Activated T-cell treated with anti-CD3 and anti-CD28 coated beads, Interleukin-2, amount 50 U/mL, for 24 hours (primary cell): ENCODE measurements at regions not wholly inside any gene's neighbourhood (a gene's known extent, or its start where the extent isn't known, plus 50 kb on each side); places are given as distances from the start of the nearest gene placed in this dataset.

Source experiments
- DNase-seq: peaks from one replicate; pipeline ENCODE4 v3.0.0-alpha.2; 2020
- H3K27ac Mint-ChIP-seq: 2 replicates; pipeline ENCODE4 v1.8.0; 2020; ENCODE audit warnings: mild to moderate bottlenecking, mixed read lengths
- H3K27me3 Mint-ChIP-seq: 2 replicates; pipeline ENCODE4 v1.8.0; 2020; ENCODE audit warnings: mixed read lengths
- H3K36me3 Mint-ChIP-seq: 2 replicates; pipeline ENCODE4 v1.8.0; 2020; ENCODE audit warnings: low read depth, mixed read lengths
- H3K4me1 Mint-ChIP-seq: 2 replicates; pipeline ENCODE4 v1.8.0; 2020; ENCODE audit warnings: low read depth, mixed read lengths
- H3K4me3 Mint-ChIP-seq: 2 replicates; pipeline ENCODE4 v1.8.0; 2020; ENCODE audit warnings: mild to moderate bottlenecking, moderate library complexity, mixed read lengths
- H3K9me3 Mint-ChIP-seq: 2 replicates; pipeline ENCODE4 v1.8.0; 2020; ENCODE audit warnings: mixed read lengths

GRCh38 chr16:79769270-79769927 is 168.9 kb upstream of the MAF start:
- no peak overlapping the region for H3K27ac Mint-ChIP-seq
- H3K27me3 Mint-ChIP-seq, result peaks cover 33% of the 10 kb centered on the region
- peak overlapping the region; percentile 80 for H3K4me3 Mint-ChIP-seq
- DNase-seq, result no peak
- no peaks in the 10 kb centered on the region for H3K36me3 Mint-ChIP-seq
- H3K9me3 Mint-ChIP-seq, result no peaks in the 10 kb centered on the region
- H3K4me1 Mint-ChIP-seq, result peaks cover 11% of the 10 kb centered on the region

- Mint-ChIP-seq H3K27me3 (peaks cover 33% of the 10 kb centered on the region), H3K36me3 (no peaks in the 10 kb centered on the region), H3K4me1 (peaks cover 11% of the 10 kb centered on the region), H3K27ac (no peak overlapping the region), H3K9me3 (no peaks in the 10 kb centered on the region), H3K4me3 (no peak overlapping the region)
- no peak for DNase-seq
These were observed 167.9 kb upstream of the MAF start for GRCh38 chr16:79768276-79768970.

- Mint-ChIP-seq H3K27ac (no peak overlapping the region), H3K36me3 (no peaks in the 10 kb centered on the region)
These were observed 167.1 kb upstream of the MAF start for GRCh38 chr16:79767421-79768275.

DNA sequence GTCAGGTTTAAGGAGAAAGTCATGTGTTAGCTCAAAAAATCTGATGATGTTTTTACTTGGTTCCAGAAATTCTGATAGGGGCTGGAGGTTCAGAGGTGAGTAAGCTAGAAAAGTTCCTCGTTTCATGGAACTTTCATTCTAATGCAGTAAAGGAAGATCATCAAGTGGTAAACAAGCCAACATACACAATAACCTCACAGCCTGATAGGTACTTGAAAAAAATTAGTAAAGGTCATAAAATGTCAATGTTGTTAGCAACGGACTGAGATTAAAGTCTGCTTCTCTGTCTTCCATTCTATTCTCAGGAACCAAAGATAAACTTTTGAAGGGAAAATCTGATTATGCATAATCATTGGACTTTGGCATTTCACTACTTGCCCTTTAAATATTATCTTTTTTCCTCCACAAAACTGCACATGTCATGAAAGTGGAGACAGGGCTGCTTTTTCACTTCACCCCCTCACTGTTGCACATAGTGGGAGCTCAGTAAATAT is 165.4 kb upstream of the MAF start:
- no peak for DNase-seq
- Mint-ChIP-seq H3K4me1 (peaks cover 8% of the 10 kb centered on the region), H3K4me3 (no peak overlapping the region), H3K27me3 (peaks cover 21% of the 10 kb centered on the region), H3K9me3 (no peaks in the 10 kb centered on the region), H3K27ac (no peak overlapping the region), H3K36me3 (no peaks in the 10 kb centered on the region)

More at GRCh38 chr16:79767421-79768275, 167.1 kb upstream of the MAF start:
- no peak for DNase-seq
- Mint-ChIP-seq H3K4me1 (peaks cover 11% of the 10 kb centered on the region), H3K9me3 (no peaks in the 10 kb centered on the region), H3K4me3 (no peak overlapping the region), H3K27me3 (peaks cover 37% of the 10 kb centered on the region)

- H3K4me3 Mint-ChIP-seq, result no peak overlapping the region
- H3K9me3 Mint-ChIP-seq, result no peaks in the 10 kb centered on the region
These were observed 164.9 kb upstream of the MAF start for GRCh38 chr16:79765431-79765830.

GRCh38 chr16:79764415-79765110 is 164.0 kb upstream of the MAF start:
- Mint-ChIP-seq H3K4me3 (no peak overlapping the region), H3K27ac (no peak overlapping the region), H3K4me1 (no peaks in the 10 kb centered on the region), H3K36me3 (no peaks in the 10 kb centered on the region), H3K9me3 (no peaks in the 10 kb centered on the region), H3K27me3 (peaks cover 11% of the 10 kb centered on the region)
- DNase-seq, result no peak

More at GRCh38 chr16:79765431-79765830, 164.9 kb upstream of the MAF start:
- Mint-ChIP-seq H3K4me1 (peaks cover 3% of the 10 kb centered on the region), H3K27me3 (peaks cover 16% of the 10 kb centered on the region), H3K36me3 (no peaks in the 10 kb centered on the region), H3K27ac (no peak overlapping the region)
- DNase-seq, result no peak

GRCh38 chr16:79762217-79762616 is 161.7 kb upstream of the MAF start:
- Mint-ChIP-seq H3K4me1 (peaks cover 9% of the 10 kb centered on the region), H3K4me3 (no peak overlapping the region), H3K9me3 (no peaks in the 10 kb centered on the region), H3K27ac (no peak overlapping the region), H3K36me3 (no peaks in the 10 kb centered on the region), H3K27me3 (peaks cover 13% of the 10 kb centered on the region)
- DNase-seq, result no peak

GRCh38 chr16:79758615-79759346 is 158.2 kb upstream of the MAF start:
- Mint-ChIP-seq H3K4me1 (peaks cover 26% of the 10 kb centered on the region), H3K27me3 (peaks cover 23% of the 10 kb centered on the region)

DNA sequence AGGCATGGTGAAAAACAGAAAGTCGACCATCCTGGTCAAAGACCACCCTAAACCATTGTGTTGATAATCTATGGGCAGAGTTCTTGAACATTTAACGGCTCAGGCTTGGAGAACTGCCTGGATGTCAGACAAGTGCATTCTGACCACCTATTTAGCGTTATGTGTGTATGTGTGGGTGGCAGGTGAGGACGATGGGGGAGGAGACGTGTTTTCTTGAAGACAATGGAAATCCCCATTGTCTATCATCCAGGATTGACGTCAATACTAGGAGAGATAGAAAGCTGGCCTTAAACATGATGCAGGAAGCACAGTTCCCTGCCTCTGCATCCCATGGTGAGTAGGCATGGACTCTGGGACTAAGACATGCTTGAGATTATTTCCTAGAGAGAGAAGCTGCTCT is 157.4 kb upstream of the MAF start:
- Mint-ChIP-seq H3K36me3 (no peaks in the 10 kb centered on the region), H3K4me3 (no peak overlapping the region), H3K4me1 (peaks cover 26% of the 10 kb centered on the region), H3K27ac (no peak overlapping the region), H3K27me3 (peaks cover 25% of the 10 kb centered on the region), H3K9me3 (no peaks in the 10 kb centered on the region)
- DNase-seq, result no peak

More at GRCh38 chr16:79758615-79759346, 158.2 kb upstream of the MAF start:
- Mint-ChIP-seq H3K9me3 (no peaks in the 10 kb centered on the region), H3K4me3 (no peak overlapping the region), H3K36me3 (no peaks in the 10 kb centered on the region), H3K27ac (no peak overlapping the region)
- DNase-seq, result no peak

GRCh38 chr16:79757163-79757562 is 156.6 kb upstream of the MAF start:
- Mint-ChIP-seq H3K4me1 (peaks cover 26% of the 10 kb centered on the region), H3K9me3 (no peaks in the 10 kb centered on the region), H3K36me3 (no peaks in the 10 kb centered on the region), H3K4me3 (no peak overlapping the region), H3K27ac (no peak overlapping the region), H3K27me3 (peaks cover 26% of the 10 kb centered on the region)
- no peak for DNase-seq

GRCh38 chr16:79756571-79756970 is 156.0 kb upstream of the MAF start:
- Mint-ChIP-seq H3K36me3 (no peaks in the 10 kb centered on the region), H3K9me3 (no peaks in the 10 kb centered on the region), H3K4me1 (peaks cover 26% of the 10 kb centered on the region), H3K4me3 (no peak overlapping the region), H3K27me3 (peaks cover 26% of the 10 kb centered on the region), H3K27ac (no peak overlapping the region)
- no peak for DNase-seq

DNA sequence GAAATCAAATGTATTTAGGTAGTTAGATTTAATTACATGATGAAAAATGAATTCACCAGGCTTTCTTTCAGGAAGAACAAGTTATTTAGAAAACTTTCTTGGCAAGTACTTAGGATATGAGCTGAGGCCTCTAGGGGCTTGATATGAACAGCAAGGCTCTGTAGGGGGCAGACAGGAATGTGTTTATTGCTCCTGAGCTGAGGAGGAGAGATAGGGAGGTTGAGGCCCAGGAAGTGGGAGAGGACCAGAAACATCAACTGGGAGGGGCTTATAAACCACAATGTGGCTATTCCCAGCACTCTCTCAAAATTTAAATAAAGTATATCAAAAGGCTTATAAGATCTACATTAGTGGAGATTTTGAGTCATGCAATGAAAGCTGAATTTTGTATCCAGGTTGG is 154.0 kb upstream of the MAF start:
- Mint-ChIP-seq H3K9me3 (no peaks in the 10 kb centered on the region), H3K4me1 (peaks cover 26% of the 10 kb centered on the region), H3K27me3 (peaks cover 26% of the 10 kb centered on the region), H3K27ac (no peak overlapping the region), H3K36me3 (no peaks in the 10 kb centered on the region), H3K4me3 (no peak overlapping the region)
- DNase-seq, result no peak

DNA sequence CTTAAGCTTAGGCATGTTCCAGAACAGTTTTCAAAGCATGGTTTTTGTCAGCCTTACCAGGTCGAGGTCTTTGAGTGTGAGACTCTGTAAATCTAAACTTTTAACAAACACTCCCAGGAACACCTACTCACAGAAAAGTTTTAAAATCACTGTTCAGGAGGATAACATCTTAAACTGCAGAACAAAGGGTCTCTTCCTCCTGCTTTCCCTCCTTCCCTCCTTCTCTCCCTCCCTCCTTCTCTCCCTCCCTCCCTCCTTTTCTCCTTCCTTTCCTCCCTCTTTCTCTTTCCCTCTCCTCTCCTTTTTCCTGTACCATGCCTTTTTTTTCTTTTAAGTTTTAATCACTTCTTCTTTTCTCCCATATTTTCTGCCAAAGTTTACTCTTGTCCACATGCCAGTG is 153.5 kb upstream of the MAF start:
- Mint-ChIP-seq H3K36me3 (no peaks in the 10 kb centered on the region), H3K9me3 (no peaks in the 10 kb centered on the region), H3K4me3 (no peak overlapping the region), H3K4me1 (peaks cover 26% of the 10 kb centered on the region), H3K27ac (no peak overlapping the region), H3K27me3 (peaks cover 26% of the 10 kb centered on the region)
- no peak for DNase-seq

GRCh38 chr16:79753286-79753685 is 152.7 kb upstream of the MAF start:
- Mint-ChIP-seq H3K4me1 (peaks cover 25% of the 10 kb centered on the region), H3K27ac (no peak overlapping the region), H3K9me3 (no peaks in the 10 kb centered on the region), H3K27me3 (peaks cover 24% of the 10 kb centered on the region), H3K36me3 (no peaks in the 10 kb centered on the region), H3K4me3 (no peak overlapping the region)
- no peak for DNase-seq
